IPS-18c (cell line): ENCODE measurements at regions not wholly inside any gene's neighbourhood (a gene's known extent, or its start where the extent isn't known, plus 50 kb on each side); places are given as distances from the start of the nearest gene placed in this dataset.

Experiments used
- H3K4me3 ChIP-seq: 2 replicates; pipeline ENCODE4 v1.7.0; 2013; ENCODE audit warnings: low read depth, mild to moderate bottlenecking, low read length, moderate library complexity; ENCODE audit not compliant: insufficient read depth
- H3K9me3 ChIP-seq: one replicate; pipeline ENCODE4 v1.6.1; 2013; ENCODE audit warnings: mild to moderate bottlenecking, low read length, moderate library complexity; ENCODE audit not compliant: control insufficient read depth, insufficient read depth

GRCh38 chr5:42915306-42915866, 103.7 kb upstream of the SELENOP start:
- no peak overlapping the region for H3K4me3 ChIP-seq
- H3K9me3 ChIP-seq, result no peaks in the 10 kb centered on the region

GRCh38 chr5:42912184-42912798, 100.6 kb upstream of the SELENOP start:
- no peaks in the 10 kb centered on the region for H3K9me3 ChIP-seq
- H3K4me3 ChIP-seq, result no peak overlapping the region

- peak overlapping the region; percentile 40; the same call in 1 of the 2 replicates for H3K4me3 ChIP-seq
These were observed 97.1 kb upstream of the SELENOP start for GRCh38 chr5:42908509-42909488.

GRCh38 chr5:42908086-42908485, 96.4 kb upstream of the SELENOP start:
- H3K4me3 ChIP-seq, result no peak overlapping the region
- no peaks in the 10 kb centered on the region for H3K9me3 ChIP-seq

More at GRCh38 chr5:42908509-42909488, 97.1 kb upstream of the SELENOP start:
- no peaks in the 10 kb centered on the region for H3K9me3 ChIP-seq

GRCh38 chr5:42905827-42906226, 94.1 kb upstream of the SELENOP start:
- Histone ChIP-seq H3K9me3 (no peaks in the 10 kb centered on the region), H3K4me3 (no peak overlapping the region)

GRCh38 chr5:42900734-42901133, 89.0 kb upstream of the SELENOP start:
- no peak overlapping the region for H3K4me3 ChIP-seq
- no peaks in the 10 kb centered on the region for H3K9me3 ChIP-seq

- Histone ChIP-seq H3K9me3 (no peaks in the 10 kb centered on the region), H3K4me3 (no peak overlapping the region)
These were observed 87.1 kb upstream of the SELENOP start for GRCh38 chr5:42898760-42899159.

GRCh38 chr5:42896523-42896922, 84.8 kb upstream of the SELENOP start:
- Histone ChIP-seq H3K4me3 (no peak overlapping the region), H3K9me3 (no peaks in the 10 kb centered on the region)

GRCh38 chr5:42894057-42894456, 82.4 kb upstream of the SELENOP start:
- Histone ChIP-seq H3K9me3 (no peaks in the 10 kb centered on the region), H3K4me3 (no peak overlapping the region)

- Histone ChIP-seq H3K4me3 (no peak overlapping the region), H3K9me3 (no peaks in the 10 kb centered on the region)
These were observed 77.7 kb upstream of the SELENOP start for GRCh38 chr5:42889311-42889933.

- no peak overlapping the region for H3K4me3 ChIP-seq
- H3K9me3 ChIP-seq, result no peaks in the 10 kb centered on the region
These were observed 77.1 kb upstream of the SELENOP start for GRCh38 chr5:42888771-42889170.

GRCh38 chr5:42887575-42887974, 75.9 kb upstream of the SELENOP start:
- Histone ChIP-seq H3K9me3 (no peaks in the 10 kb centered on the region), H3K4me3 (no peak overlapping the region)

- Histone ChIP-seq H3K4me3 (no peak overlapping the region), H3K9me3 (no peaks in the 10 kb centered on the region)
These were observed 75.4 kb upstream of the SELENOP start for GRCh38 chr5:42887097-42887496.

- H3K4me3 ChIP-seq, result no peak overlapping the region
- H3K9me3 ChIP-seq, result no peaks in the 10 kb centered on the region
These were observed 74.9 kb upstream of the SELENOP start for GRCh38 chr5:42886635-42887034.

- H3K9me3 ChIP-seq, result no peaks in the 10 kb centered on the region
- no peak overlapping the region for H3K4me3 ChIP-seq
These were observed 72.6 kb upstream of the SELENOP start for GRCh38 chr5:42884326-42884725.

- no peak overlapping the region for H3K4me3 ChIP-seq
- no peaks in the 10 kb centered on the region for H3K9me3 ChIP-seq
These were observed 69.9 kb upstream of the SELENOP start for GRCh38 chr5:42881416-42882117.
